Dermis microvascular lymphatic vessel endothelial cell (primary cell): ENCODE measurements at regions not wholly inside any gene's neighbourhood (a gene's known extent, or its start where the extent isn't known, plus 50 kb on each side); places are given as distances from the start of the nearest gene placed in this dataset.

Experiments
- DNase-seq, 2 donors: peaks; one replicate each; pipeline versions ENCODE4 v3.0.0 to v3.0.0-alpha.2; 2010; ENCODE audit warnings: low read depth in 2 of 2

DNA sequence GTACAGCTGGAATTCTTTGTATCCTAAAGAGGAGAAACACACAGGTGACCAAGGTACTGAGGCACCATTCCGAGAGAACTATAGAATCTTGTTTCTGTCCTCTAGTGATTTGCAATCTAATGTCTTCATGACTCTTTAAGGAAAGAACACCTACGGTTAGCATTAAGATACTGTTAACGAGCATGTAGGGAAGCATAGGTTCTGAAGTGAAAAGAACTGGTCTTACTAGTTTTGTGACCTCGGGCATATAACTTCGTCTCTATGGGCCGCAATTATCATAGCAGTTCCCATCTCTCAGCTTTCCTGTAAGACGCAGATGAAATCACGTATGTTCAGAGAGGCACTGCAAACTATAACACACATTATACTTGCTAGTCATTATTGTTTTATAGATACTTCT is 193.0 kb upstream of the NBEA start:
- no peak for DNase-seq

DNA sequence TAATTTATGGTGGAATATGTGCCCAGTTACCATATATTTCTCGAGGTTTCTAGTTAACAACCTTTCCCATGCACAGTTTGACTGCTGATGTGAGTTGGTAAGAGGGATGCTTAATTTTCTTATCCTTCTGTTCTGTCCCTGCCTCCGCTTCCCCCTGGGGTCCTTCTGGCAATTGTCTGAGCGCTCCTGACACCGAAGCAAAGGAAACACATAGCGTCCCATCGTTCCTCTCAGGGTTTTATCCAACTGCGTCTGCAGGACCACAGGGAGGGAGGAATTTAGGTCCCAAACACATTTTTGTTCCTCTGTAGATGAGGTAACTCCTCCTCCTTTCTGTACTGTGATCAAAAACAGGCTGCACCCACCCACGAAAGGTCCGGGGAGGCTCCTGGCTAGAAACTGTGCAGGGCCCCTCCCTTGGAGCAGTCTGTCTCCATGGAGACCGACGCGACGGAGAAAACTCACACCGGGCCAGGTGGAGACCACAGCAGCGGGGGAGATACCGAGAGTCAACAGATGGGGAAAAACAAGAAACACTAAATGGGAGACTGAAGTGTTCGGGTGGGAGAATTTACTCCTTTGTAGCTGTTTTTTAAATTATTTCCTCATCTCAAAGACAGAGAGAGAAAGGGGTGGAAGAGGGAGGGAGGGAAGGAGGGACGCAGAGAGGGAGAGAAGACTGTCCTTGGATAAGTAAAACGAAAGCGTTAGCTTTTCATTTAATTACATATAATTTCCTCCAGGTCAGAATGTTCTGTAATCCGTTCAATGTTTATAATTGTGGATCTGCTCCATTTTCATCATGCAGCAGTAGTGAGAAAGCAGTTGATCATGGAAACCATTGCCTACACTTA is 191.8 kb upstream of the NBEA start:
- DNase-seq = no peak

DNA sequence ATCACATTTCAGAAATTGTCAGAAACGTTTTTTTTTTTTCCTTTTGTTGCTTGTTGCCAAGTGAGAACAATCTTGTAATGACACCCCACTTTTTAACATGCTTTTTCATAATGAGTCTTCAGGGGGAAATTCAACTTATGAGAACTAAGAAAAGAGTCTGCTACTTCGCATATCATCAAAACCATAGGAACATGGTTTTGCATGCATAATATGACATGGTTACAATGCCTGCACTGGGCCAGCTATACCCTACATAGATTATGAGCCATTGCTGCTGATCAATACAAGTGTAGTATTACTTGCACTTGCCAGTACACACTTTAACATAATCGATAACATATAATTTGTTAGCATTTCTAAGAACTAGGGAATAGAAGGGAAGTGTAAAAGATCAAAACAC is 191.0 kb upstream of the NBEA start:
- no peak for DNase-seq

DNA sequence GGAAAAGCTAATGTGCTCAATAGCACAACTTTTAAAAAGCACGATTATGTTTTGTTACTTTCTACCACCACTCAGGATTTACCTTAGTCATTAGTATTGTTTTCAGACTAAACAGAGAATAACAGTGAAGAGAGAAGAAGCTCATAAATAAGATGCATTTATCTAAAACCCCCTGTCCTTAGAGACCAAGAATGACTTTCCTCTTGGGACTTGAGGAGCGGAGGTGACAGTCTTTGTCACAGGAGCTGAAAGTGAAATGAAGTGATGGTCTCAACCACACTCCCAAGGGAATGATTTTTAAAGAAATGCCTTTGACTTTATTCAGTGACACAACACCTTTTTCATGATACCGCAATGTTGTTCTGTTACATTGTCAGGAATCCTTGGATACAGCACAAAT is 190.6 kb upstream of the NBEA start:
- DNase-seq = no peak

DNA sequence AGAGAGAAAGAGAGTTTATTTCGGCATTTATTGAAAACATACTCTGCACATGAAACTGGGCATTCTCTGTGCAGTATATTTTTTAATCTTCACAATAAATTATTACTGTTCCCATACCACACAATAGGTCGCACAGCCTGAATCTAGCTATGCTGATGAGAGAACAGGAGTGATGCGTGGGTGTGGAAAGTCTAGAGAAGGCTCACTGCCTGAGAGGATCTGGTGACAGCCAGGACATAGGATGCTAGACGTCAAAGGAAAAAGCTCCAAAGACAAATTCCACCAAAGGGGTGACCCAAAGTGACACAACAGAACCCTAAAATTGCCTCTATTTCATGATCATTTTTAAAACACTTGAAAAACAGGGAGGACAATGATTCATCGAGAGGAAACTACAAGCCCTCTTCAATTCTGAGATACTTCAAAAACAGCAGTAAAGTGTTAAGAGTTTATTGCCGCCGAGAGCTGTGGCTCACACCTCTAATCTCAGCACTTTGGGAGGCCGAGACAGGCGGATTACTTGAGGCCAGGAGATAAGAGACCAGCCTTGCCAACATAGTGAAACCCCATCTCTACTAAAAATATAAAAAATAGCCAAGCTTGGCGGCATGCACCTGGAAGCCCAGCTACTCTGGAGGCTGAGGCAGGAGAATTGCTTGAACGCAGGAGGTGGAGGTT is 189.6 kb upstream of the NBEA start:
- no peak for DNase-seq

DNA sequence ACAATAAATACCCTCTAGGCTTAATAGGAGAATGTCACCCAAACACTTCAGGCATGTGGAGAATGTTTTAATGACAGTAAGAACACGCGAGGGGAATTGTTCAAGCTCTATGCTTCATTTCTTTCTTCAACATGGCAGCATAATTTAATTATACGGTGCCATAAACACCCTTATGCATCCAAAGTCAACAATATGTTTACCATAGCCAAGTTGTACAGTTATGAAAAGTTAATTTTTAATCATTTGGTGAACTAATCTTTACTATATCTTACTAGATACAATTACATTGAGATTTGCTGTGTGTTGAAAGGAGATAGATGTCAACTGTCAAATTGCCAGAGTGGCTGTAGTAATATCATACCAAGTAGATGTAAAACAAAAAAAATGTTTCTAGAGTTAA is 185.9 kb upstream of the NBEA start:
- DNase-seq = no peak

DNA sequence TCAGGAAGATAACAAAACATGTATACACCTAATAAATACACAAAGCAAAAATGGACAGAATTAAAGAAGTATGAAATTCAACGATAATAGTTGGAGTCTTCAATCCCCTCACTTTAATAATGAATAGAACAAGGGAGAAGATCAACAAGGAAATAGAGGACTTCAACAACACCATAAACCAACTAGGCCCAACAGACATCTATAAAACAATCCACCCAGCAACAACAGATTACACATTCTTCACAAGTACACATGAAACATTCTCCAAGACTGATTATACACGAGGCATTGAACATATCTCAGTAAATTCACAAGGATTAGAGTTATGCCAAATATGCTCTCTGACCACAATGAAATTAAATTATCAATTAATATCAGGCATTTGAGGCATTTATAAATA is 185.5 kb upstream of the NBEA start:
- DNase-seq = no peak

DNA sequence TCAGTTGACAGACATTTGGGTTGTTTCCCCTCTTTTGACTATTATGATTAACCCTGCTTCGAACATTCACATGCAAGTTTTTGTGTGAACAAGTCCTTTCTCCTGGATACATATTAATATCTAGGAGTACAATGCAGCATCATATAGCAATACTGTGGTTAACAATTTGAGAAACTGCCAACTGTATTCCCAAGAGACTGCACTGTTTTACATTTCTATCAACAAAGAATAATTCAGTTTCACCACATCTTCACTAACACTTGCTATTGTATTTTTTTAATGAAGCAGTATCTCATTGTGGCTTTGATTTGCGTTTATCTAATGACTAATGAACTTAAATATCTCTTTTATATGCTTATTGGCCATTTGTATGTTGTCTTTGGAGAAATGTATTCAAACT is 184.6 kb upstream of the NBEA start:
- DNase-seq = no peak

DNA sequence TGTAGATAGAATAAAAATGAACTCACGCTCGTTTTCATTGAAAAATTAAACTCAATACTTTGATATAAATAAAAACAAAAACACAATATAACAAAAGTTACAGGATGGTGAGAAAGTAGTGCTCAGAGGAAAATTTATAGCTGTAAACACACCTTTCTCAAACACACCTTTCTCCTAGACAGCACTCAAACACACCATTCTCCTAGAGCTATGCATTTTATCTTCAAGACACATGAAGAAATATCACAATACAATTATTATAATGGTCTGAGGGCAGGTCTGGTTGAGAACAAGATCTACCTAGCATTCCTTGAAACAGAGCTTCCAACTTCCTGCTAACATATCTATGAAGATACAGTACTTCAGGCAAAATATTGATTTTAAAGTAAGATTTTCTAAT is 183.4 kb upstream of the NBEA start:
- no peak for DNase-seq

DNA sequence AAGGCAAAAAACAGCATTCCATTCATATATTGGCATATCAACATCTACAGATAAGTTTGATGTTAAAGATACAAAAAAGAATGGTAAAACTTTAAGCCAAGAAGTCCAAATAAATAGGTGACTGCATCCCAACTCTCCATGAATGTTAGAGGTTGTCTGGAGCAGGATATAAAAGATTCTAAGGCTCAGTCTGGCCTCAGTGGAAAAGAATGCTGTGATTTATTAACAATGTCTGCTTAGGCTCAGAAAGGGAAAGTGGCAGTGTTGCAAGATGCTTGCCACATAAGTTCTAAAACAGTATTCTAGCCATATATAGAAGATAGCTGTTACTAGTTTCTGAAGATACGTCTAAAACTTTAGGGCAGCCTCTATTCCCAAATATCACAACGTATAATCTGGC is 179.8 kb upstream of the NBEA start:
- DNase-seq = no peak

DNA sequence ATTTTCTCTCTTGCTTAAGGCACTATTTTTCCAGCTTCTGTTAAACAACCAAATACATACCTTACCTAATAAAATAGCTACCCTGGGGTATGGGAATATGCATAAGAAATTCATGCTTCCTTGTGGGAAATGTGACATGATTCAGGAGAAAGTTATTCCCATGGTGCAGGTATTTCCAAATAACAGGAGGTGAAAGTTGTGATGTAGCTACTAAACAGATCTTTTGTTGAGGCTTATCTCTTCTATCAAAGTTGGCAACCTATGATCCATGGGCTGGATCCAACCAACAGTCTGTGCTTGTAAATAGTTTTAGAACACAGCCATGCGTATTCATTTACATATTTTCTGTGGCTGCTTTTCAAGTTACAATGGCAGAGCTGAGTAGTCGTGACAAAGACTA is 177.8 kb upstream of the NBEA start:
- DNase-seq = no peak

DNA sequence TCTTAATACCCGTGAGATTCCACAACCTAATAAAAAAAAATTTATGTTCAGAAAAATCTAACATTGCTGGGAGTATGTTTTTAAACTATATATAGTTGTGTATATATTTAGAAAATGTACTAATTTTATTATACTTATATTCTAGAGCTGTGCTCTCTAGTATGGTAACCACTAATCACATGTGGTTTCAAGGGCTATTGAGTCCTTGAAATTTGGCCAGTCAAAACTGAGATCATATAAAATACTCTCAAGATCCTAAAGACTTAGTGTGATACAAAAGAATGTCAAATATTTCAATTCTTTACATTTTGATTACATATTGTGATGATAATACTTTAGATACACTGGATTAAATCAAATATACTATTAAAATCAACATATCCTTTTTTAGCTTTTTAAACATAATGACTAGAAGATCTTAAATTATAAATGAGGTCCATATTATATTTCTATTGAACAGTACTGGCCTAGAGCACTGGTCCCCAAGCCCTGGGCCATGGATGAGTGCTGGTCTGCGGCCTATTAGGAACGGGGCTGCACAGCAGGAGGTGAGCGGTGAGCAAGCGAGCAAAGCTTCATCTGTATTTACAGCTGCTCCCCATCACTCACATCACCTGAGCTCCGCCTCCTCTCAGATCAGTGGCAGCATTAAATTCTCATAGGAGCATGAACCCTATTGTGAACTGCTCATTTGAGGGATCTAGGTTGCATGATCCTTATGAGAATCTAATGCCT is 176.5 kb upstream of the NBEA start:
- DNase-seq = no peak

DNA sequence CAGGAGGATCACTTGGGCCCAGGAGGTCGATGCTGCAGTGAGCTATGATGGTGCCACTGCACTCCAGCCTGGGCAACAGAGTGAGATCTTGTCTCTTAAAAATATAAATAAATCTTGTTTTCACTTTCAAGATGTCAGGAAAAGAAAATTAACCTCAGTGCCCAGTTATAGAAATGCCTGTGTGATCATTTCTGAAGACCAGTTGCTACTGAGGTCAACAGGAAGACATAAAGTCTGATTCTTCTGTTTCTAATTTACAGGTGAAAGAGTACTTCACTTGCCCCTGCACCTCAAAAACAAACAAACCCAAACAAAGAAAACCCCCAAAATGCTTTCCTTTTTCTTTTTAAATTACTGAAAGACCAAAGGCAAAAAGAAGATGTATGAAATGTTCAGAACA is 174.3 kb upstream of the NBEA start:
- no peak for DNase-seq

DNA sequence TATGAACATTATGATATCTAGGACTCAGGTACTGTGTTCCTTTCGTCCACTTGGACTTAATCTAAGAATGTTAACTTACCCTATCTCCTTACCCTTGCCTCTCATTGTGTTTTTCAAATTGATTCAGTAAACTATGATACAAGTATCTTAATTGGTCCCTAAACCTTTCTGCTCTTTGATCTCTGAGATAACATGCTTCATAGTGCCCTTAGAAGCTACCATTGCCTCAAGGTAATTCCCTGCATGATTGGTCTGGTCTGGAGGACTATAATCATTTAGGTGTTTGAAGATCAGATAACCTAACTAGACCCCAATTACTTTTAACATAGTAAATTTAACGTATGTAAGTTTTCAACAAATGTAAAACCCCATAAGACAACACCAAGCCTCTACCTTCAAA is 169.9 kb upstream of the NBEA start:
- DNase-seq = no peak

DNA sequence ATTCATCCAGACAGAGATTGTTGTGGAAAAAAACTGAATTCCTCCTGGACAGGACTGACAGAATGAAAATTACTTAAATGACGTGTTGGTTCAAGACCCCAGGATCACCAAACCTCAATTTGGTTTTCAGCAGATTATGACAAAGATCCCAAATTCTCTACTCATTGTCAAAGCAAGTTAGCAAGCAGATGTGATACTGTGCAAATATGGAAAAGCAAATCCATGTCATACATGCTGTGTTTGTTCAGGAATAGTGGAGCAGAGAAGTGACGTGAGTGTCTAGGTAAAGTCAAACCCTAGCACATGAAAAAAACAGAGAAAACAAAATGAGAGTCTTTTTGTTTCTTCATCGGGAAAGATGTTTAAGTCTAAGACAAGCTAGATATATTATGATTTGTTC is 169.2 kb upstream of the NBEA start:
- no peak for DNase-seq

DNA sequence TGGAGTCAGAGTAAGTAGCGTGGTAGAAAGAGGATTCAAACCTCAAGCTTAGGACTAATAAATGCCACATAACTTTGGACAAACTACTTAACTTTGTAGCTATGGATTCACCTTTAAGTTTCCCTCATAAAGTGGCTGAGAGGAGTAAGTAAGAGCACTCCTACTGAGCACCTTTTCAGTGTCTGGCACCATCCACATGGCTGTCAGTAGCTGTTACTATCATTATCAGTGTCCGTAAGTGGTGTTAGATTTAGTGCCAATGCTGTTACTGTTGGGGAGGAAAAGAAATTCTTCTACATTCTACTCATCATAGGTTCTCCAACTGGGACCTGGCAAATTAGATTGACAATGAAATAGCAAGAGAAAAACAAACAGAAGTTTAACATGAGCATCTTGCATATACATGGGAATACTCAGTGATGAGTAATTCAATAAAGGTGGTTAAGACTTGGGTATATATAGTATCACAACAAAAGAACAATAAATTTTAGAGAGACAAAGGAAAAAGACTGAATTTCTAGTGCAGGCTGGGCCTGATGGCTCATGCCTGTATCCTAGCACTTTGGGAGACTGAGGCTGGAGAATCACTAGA is 165.6 kb upstream of the NBEA start:
- DNase-seq = no peak

DNA sequence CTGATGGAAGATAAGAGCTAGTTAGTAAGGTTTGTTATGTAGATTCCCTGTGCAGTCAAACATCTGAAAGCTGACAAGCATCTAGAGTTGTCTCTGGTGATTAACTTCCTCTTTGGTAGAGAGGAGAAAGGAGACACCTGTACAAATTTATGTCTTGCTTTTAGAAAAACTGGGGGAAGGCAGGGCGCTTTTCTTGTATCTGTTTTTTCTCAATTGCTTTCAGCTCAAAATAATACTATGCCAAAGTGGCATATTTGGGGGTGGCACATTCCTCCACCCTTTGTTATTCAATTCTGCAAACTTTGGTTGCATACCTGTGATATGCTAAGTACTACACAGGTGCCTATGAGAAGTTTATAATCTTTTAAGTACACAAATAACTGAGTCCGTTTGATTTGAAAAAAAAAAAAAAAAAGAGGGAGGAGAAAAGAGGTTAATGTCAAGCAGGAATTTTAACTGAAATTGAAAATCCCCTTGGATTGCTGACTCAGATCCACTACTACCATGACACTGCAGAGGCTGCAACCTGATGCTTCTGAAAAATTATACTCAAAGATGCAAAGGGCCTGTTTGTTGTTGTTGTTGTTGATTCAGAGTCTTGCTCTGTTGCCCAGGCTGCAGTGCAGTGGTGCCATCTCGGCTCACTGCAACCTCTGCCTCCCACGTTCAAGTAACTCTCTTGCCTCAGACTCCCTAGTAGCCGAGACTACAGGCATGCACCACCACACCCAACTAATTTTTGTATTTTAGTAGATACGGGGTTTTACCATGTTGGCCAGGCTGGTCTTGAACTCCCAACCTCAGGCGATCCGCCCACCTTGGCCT is 164.8 kb upstream of the NBEA start:
- no peak for DNase-seq

DNA sequence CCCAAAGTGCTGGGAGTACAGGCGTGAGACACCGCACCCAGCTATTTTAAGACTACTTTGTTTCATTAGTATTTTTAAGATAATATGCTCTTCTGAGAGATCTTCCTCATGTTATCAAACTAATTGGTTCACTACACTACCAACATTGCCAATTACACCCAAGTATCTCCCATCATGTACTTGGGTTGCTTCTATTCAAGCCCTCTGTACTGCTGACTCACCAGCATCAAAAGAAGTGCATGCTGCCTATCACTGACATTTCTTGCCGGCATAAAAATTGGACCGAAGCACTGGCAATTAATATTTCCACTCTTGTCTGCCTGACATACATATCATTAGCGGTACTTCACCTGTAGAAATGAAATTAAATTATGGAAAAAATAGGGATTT is 164.2 kb upstream of the NBEA start:
- no peak for DNase-seq

DNA sequence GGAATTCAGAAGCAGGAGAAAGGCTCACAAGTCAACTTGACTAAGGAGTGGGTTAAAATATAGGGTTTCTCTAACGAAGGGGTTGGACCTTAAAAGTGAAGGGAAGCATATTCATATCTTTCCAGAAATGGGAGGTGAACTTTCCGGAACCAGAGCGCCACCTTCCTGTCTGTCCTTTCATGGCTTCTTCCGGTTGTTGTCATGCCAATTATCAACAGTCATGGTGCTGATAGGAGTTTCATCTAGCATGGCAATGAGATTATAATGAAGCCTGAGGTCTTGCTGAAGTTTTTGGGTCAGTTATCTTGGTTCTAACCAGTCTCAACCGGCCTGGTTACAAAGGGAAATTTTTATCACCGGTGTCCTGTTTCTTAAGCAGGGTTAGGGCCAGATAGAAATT is 162.9 kb upstream of the NBEA start:
- DNase-seq = no peak

DNA sequence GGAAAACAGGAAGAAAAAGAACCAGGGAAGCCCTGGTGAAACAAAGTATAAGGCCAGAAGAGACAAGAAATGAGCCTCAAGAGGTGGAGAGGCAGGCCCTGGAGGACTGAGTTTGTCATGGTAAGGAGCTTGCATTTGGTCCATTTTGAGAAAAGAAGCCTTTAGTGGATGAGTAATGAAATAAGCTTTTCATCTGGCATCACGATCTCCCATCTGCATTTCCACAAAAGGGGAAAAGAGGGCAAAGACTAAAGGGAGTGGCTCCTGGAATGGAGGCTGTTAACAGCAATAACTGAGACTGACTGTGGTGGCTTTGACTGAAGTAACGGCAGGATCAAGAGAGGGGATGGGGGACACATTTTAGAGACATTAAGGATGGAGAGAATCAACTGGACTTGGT is 148.8 kb upstream of the NBEA start:
- no peak for DNase-seq

DNA sequence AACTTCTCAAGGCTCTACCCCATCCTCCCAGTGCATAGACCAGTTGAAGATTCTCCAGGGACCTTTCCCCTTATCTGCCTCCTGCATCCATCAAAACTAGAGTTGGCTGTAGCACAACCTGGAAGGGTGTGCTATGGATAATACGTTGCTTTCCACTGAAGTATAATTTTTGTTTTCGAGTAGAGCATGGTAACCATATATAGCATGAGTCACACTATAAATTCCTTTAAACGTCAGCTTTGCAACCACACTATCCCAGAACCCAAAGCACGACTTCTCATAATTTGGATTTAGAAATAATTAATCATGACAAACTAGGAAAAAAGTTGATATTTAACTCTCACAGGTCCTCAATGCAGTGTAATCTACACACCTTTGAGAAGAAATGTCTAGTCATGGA is 138.3 kb upstream of the NBEA start:
- no peak for DNase-seq

DNA sequence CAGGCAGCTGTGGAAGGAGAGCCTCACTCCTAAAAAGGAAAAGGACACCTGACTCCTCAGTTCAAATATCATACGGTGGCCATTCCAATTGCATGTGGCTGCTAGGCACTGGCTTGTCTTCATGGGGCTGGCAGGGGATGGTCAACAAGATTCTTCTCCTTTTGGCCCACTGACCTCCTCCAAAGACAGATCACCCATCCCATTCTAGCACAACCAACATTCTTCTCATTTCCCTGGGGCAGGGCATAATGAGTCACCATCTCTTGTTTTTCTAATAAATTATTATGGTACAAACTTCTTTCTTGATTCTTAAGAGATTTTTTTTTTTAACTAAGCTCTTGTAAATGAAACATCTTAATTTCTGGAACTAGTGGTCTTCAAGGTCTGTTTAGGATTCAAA is 136.7 kb upstream of the NBEA start:
- DNase-seq = no peak
